ENCODE measurements at regions not wholly inside any gene's neighbourhood (a gene's known extent, or its start where the extent isn't known, plus 50 kb on each side); places are given as distances from the start of the nearest gene placed in this dataset.

GRCh38 chr4:131426023-131426758 is 1722.9 kb upstream of the PCDH10 start (continued):
- peak; percentile 69; the same call in 1 of the 2 replicates for TF ChIP-seq MTA3 (IDR thresholded peaks at IDR 0.05; ENCODE audit: borderline replicate concordance, low read length)
- 0 out of 2 replicates have a peak, but pooled peaks have one; percentile 46 for TF ChIP-seq CBX5 (IDR thresholded peaks at IDR 0.05; ENCODE audit: low read depth)
- TF ChIP-seq, protein P1, sequence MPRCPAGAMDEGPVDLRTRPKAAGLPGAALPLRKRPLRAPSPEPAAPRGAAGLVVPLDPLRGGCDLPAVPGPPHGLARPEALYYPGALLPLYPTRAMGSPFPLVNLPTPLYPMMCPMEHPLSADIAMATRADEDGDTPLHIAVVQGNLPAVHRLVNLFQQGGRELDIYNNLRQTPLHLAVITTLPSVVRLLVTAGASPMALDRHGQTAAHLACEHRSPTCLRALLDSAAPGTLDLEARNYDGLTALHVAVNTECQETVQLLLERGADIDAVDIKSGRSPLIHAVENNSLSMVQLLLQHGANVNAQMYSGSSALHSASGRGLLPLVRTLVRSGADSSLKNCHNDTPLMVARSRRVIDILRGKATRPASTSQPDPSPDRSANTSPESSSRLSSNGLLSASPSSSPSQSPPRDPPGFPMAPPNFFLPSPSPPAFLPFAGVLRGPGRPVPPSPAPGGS (IDR thresholded peaks at IDR 0.05; ENCODE audit: borderline replicate concordance, insufficient read depth, low read depth, low read length, poor library complexity, severe bottlenecking), result peak; percentile 19
- TF ChIP-seq, protein P2, sequence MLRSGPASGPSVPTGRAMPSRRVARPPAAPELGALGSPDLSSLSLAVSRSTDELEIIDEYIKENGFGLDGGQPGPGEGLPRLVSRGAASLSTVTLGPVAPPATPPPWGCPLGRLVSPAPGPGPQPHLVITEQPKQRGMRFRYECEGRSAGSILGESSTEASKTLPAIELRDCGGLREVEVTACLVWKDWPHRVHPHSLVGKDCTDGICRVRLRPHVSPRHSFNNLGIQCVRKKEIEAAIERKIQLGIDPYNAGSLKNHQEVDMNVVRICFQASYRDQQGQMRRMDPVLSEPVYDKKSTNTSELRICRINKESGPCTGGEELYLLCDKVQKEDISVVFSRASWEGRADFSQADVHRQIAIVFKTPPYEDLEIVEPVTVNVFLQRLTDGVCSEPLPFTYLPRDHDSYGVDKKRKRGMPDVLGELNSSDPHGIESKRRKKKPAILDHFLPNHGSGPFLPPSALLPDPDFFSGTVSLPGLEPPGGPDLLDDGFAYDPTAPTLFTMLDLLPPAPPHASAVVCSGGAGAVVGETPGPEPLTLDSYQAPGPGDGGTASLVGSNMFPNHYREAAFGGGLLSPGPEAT (IDR thresholded peaks at IDR 0.05; ENCODE audit: low read depth), result 0 out of 2 replicates have a peak, but pooled peaks have one; percentile 27
- TF ChIP-seq MEF2A (IDR thresholded peaks at IDR 0.05; ENCODE audit: insufficient read depth, low read depth, low read length), result peak; percentile 99
- TF ChIP-seq RELA (IDR thresholded peaks at IDR 0.05; ENCODE audit: borderline replicate concordance, partially characterized antibody), result no peak
- TF ChIP-seq, protein P3, sequence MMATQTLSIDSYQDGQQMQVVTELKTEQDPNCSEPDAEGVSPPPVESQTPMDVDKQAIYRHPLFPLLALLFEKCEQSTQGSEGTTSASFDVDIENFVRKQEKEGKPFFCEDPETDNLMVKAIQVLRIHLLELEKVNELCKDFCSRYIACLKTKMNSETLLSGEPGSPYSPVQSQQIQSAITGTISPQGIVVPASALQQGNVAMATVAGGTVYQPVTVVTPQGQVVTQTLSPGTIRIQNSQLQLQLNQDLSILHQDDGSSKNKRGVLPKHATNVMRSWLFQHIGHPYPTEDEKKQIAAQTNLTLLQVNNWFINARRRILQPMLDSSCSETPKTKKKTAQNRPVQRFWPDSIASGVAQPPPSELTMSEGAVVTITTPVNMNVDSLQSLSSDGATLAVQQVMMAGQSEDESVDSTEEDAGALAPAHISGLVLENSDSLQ (IDR thresholded peaks at IDR 0.05), result peak; percentile 90
- TF ChIP-seq ZBTB4 (CRISPR knock-in tag; IDR thresholded peaks at IDR 0.05), result no peak
- no peak for TF ChIP-seq KLF5 (IDR thresholded peaks at IDR 0.05; ENCODE audit: partially characterized antibody)
- TF ChIP-seq TBL1XR1 (IDR thresholded peaks at IDR 0.05; ENCODE audit: low read depth, low read length), result no peak
- TF ChIP-seq ZNF622 (IDR thresholded peaks at IDR 0.05), result 0 out of 2 replicates have a peak, but pooled peaks have one; percentile 4

Measured in GM12878 (cell line).